NCI-H2196 treated with DMSO at 0.1 percent for 48 hours (cell line): ENCODE measurements at regions not wholly inside any gene's neighbourhood (a gene's known extent, or its start where the extent isn't known, plus 50 kb on each side); places are given as distances from the start of the nearest gene placed in this dataset.
"Not testable (repeated sequence)": the region's sequence is repeated elsewhere in the genome, so short reads cannot be mapped to it uniquely, and the experiment has no call there.

ENCODE experiments used
- DNase-seq: peaks from one replicate; lab custom pipeline; 2025; ENCODE audit not compliant: unreplicated experiment; lab: John Stamatoyannopoulos, UW

GRCh38 chr1:228938537-228938901, 203.2 kb downstream of the RHOU start:
- no peak for DNase-seq

DNA sequence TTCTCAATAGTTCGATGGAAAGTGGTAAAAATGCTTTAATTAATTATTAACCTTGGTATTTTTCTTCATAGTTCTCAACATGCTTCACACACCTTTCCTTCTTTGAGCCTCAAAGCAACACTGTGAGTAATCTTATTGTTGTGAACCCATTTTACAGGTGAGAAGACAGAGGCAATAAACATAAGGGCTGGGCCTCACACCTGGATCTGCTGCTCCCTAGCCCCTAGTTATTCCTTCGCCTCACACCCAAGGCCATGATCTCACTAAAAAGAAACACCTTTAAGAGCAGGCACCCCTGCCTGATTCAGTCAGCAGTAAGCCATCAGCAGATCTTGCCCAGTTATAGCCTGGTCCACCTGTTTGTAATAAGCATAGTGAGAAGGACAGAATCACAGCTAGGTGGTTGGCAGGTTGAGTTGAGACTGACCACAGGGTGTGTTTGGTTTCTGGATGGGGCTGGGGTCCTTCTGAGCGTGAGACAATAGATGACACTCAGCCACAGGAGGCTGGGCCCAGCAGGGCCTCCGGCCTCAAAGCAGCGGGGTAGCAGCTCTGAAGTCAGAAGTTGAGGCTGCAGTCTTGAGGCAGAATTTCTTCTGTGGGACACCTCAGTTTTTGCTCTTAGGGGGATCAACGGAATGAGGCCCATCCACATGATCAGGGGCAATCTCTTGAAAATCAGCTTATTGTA, 203.9 kb downstream of the RHOU start:
- DNase-seq, result no peak

DNA sequence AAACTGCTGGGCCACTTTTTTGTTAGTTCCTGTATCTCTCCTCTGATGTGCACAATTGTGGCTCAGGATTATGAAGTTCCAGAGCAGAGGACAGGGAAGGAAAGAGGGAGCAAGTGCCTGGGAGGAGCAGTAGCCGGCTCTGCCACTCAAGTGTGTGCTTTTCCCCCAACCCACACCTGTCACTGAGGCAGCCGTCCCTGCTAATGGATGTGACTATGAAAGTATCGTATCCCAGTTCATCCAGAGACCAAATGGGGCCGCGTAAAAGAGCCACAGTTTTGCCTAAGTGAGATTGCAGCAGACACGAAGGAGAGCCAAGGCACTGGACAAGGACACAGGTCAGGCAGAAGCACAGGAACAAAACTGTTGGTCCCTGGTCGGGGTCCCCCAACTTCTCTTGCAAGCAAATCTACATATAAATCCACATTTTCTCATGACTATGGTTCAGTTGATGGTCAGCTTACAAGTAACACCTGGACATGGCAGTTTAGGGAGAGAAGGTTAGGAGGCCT, 204.7 kb downstream of the RHOU start:
- no peak for DNase-seq

- no peak for DNase-seq
These were observed 205.2 kb downstream of the RHOU start for GRCh38 chr1:228940526-228940925.

GRCh38 chr1:228940926-228941325, 205.6 kb downstream of the RHOU start:
- no peak for DNase-seq

DNA sequence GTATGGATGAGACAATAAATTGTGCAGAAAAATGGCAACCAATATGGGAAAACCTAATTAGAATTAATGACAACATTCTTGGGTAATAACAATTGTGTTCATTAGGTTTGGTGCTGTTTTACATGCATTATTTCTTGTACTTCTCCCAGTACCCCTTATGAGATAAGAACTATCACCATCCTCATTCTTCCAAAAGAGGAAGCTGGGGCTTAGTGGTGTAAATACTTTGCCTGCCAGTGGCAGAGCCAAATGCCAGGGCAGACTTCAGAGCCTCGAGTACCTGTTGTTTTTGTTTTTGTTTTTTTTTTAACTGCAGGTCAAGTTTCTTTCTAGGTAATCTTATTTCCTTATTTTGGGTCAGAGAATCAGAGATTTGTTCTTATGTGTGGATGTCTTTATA, 206.4 kb downstream of the RHOU start:
- no peak for DNase-seq

DNA sequence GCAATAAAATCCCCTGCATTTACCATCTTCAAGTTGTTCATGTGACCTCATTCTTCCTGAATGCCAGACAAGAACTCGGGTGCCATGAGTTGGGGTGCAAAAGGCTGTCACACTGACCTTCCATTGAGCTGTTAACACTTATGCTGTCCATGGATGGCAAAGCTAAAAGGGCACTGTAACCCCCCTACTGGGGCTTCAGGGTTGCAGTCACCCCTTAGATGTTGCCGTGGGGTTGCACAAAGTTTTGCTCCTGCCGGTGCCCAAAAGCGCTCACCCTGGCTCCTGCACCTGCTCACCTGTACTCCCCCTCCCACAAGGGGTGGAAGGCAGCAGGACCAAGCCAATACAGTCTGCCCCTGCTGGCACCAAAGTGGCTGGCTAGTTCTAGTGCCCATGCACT, 208.2 kb downstream of the RHOU start:
- DNase-seq, result no peak

GRCh38 chr1:228944296-228944695, 209.0 kb downstream of the RHOU start:
- no peak for DNase-seq

DNA sequence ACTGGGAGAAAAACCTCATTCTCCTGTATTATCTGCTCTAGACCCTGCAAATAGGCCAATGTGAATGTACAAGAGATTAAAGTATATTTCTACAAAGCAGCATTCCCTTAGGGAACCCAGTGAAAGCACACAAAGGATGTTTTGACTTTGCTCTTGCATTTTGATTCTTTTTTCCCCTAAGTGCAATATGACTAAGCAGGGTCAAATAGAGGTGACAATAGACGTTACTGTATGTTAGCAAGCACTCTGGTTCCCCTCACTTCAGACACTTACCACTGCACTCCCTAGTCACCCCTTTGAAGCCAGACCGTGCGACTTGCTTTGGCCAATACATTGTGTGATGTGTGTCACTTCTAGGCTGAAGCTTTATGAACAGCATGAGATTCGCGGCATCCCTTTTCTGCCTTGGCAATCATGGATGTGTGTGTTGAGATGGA, 209.7 kb downstream of the RHOU start:
- DNase-seq, result no peak

DNA sequence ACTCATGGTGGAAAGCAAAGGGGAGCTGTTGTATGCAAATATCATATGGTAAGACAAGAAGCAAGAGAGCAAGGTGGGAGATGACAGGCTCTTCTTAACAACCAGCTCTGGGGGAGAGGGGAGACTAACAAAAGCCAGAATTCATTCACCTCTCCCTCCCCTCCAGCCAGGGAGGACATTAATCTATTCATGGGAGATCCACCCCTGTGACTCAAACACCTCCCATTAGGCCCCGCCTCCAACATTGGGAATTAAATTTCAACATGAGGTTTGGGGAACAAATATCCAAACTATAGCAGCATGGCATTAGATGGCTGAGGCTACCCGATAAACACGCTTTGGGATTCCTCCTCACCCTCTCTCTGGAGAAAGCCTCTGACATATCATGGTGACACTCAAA, 210.6 kb downstream of the RHOU start:
- no peak for DNase-seq

DNA sequence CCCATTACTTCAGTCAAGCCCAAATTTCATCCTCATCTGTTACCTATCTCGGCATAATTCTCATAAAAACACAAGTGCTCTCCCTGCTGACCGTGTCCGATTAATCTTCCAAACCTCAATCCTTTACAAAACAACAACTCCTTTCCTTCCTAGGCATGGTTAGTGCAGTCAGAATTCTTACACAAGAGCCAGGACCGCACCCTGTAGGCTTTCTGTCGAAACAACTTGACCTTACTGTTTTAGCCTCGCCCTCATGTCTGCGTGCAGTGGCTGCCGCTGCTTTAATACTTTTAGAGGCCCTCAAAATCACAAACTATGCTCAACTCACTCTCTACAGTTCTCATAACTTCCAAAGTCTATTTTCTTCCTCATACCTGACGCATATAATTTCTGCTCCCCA, 214.3 kb downstream of the RHOU start:
- not testable (repeated sequence) for DNase-seq

DNA sequence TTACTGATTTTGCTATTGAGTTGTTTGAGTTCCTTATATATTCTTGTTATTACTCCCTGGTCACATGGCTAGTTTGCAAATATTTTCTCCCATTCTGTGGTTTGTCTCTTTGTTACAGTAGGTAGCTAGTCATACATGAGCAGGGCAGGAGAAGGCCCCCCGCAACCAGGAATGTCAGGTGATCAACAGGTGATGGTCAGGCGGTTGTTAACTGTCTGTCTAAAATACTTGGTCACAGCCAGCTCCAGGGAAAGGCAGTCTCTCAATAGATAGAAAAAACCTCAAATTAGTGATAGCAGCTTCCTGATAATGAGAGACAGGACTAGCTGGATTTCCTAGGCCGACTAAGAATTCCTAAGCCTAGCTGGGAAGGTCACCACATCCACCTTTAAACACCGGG, 217.9 kb downstream of the RHOU start:
- peak; percentile 41 for DNase-seq

DNA sequence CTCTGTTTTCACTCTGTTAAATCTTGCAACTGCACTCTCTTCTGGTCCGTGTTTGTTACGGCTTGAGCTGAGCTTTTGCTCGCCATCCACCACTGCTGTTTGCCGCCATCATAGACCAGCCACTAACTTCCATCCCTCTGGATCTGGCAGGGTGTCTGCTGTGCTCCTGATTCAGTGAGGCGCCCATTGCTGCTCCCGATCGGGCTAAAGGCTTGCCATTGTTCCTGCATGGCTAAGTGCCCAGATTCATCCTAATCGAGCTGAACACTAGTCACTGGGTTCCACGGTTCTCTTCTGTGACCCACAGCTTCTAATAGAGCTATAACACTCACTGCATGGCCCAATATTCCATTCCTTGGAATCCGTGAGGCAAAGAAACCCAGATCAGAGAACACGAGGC, 218.5 kb downstream of the RHOU start:
- not testable (repeated sequence) for DNase-seq

GRCh38 chr1:228955691-228956090, 220.4 kb downstream of the RHOU start:
- DNase-seq, result no peak

DNA sequence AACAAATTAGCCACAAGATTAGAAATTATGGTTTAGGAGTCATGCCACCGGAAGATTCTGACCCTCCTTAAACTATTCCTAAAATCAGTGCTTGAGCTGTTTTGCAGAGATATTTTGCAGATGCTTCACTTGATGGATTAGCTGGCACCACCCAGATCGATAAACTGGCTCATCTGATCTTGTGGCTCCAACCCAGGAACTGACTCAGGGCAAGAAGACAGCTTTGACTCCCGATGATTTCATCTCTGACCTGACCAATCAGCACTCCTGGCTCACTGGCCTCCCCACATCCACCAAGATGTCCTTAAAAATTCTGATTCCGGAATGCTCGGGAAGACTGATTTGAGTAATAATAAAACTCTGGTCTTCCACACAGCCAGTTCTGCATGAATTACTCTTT, 221.6 kb downstream of the RHOU start:
- DNase-seq, result no peak

DNA sequence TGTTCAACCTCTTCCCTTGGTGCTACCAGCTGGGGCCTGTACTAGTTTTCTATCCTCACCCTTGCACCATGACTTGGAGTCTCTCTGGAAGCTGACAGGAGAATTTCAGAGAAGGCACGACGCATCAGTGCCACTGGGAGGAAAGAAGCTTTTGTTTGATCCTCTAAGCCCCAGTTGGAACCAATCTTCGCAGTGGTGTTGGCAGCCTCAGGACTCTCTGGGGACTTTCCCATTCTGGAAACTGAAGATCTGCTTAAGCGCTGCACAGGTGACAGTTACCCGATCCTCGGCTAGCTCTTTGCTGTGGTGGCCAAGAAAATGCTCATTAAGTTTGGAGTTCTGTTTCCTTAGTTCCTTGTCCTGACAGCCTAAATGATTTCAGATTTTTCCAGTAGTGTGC, 222.3 kb downstream of the RHOU start:
- DNase-seq, result peak; percentile 10

- DNase-seq, result no peak
These were observed 222.8 kb downstream of the RHOU start for GRCh38 chr1:228958121-228958520.

- DNase-seq, result no peak
These were observed 223.5 kb downstream of the RHOU start for GRCh38 chr1:228958741-228959140.

DNA sequence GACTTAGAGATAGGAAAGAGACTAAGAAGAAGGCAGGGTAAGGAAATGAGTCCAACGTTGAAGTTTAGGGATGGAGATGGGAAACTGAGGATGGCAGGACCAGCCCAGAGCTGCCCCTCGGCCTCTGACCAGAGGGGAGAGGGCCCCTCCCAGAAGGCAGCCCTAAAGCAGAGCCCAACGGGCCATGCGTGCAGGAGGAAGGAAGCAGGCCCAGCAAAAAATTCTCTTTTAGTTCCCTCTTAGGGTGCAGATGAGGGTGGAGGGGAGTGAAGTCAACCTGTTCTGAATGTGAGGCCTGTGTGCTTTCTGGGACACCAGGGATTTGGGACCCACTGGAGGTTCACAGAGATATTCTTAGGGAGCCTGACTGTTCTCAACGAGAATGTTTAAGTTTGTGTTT, 225.4 kb downstream of the RHOU start:
- DNase-seq, result no peak

DNA sequence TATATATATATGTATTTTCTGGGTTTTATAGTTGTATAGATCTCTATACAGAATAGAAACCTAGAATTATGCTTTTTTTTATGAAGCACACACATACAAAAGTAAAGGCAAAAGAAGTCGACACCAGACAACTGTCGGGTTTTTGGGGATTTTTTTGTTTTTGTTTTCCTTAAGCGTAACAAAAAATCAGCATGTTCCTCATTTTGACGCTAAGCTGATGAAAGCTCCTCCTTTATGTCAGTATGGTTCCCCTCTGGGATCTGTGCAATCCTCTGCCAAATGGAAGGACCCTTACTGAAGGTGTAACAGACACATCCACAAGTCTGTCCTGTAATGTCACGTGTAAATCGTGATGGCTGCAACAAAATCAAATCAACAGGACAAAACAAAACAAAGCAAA, 226.2 kb downstream of the RHOU start:
- DNase-seq, result no peak

- DNase-seq, result no peak
These were observed 228.5 kb downstream of the RHOU start for GRCh38 chr1:228963795-228964177.

DNA sequence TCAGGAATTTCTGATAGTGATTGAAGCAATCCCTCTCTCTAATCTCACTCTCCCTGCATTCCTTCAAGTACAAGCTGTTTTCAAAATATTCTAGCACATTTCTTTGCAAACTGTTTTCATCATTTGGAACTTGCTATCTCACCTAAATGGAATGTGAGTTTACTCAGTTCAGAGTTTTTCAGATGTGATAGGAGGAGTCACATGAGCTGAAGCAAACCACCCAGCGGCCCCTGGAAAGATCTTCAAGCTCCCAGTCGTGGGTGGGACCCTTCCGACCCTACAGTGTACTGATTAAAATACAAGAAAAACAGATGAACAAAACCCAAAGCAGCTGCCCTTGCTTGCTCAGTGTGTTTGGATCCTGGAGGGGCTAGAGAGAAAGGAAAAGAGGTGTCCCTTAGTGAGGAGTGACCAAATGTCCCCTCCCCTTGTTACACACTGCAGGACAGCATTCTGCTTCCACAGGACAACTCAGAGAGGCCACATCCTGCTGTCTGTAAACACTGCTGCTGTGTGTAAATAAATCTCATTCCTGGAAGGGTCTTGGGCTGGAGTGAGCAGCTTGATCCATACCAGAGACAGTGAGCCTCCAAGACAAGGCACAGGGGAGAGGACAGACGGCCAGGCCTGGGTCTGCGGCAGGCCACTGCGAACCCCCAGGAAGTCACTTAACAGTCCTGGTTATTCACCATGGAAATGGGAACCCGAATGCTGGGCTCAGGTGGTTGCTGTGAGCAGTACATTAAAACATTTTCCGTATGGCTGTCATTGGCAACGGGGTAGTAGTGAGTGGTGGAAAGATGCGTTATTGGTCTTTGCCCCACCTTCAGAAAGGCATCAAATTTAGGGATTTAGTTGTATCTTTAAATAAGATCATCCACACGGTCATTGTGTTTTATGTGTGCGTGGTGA, 229.2 kb downstream of the RHOU start:
- DNase-seq, result no peak
